CD4-positive, alpha-beta T cell treated with Interleukin-17A for 1 hour (primary cell): ENCODE measurements at regions not wholly inside any gene's neighbourhood (a gene's known extent, or its start where the extent isn't known, plus 50 kb on each side); places are given as distances from the start of the nearest gene placed in this dataset.
"Not testable (repeated sequence)": the region's sequence is repeated elsewhere in the genome, so short reads cannot be mapped to it uniquely, and the experiment has no call there.

Experiments used
- DNase-seq: peaks from one replicate; pipeline ENCODE4 v3.0.0-alpha.2; 2020

GRCh38 chr2:43068631-43069517, 157.5 kb downstream of the ZFP36L2 start:
- DNase-seq: no peak

- no peak for DNase-seq
Measured at GRCh38 chr2:43068041-43068533, 158.3 kb downstream of the ZFP36L2 start.

DNA sequence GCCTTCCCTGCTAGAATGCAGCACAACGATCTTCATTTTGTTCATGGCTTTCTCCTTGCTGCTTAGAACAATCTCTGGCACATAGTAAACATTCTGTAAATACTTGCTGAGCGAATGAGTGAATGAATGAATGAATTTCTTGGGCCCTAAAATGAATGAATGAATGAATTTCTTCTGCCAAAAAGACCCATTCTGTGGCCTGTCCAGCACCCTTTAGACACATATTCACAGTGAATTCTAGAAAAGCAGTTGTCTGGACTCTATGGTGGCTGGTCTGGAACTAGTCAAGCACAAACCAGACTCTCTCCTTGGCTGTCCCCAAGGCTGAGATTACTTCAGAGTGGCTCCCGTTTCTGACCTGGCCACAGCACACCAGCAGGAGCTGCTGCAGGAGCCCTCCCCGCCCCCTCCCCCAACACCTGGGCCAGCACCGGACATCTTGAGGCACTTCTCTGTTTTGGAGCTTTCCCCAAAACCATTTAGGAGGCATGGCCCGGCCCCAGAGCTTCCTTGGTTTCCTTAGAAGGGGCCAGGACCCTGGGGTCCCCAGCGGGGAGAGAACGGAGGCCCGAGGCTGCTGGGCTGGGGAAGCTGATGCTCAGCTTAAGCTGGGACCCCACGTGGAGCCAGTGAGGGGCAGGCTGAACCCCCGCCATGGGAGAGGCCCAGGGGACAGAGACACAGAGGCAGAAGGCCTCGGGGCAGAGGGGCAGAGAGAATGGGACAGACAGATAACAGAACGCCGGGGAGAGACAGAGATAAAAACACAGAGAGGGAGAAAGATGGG, 159.0 kb downstream of the ZFP36L2 start:
- no peak for DNase-seq

DNA sequence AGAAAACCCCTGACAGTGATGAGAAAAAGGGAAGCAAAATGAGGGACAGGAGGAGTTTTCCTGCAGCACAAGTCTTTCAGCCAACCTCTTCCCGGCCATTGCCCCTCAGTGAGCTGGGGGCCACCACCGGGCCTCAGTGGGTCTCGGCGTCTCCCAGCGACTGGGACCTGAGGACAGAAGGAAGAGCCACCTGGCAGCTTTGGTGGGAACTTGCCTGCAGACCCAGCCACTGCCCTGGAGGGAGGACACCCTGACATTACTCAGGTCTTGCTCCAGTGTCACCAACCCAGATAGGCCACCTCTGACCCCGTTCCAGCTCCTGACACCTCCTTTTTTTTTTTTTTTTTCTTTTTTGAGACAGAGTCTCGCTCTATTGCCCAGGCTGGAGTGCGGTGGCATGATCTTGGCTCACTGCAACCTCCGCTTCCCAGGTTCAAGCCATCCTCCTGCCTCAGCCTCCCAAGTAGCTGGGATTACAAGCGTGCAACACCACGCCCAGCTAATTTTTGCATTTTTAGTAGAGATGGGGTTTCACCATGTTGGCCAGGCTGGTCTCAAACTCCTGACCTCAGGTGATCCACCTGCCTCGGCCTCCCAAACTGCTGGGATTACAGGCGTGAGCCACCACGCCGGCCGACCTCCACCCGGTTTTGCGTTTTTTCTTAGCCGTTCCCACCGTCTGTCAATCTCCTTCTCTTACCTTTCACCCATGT, 159.7 kb downstream of the ZFP36L2 start:
- DNase-seq: not testable (repeated sequence)

DNA sequence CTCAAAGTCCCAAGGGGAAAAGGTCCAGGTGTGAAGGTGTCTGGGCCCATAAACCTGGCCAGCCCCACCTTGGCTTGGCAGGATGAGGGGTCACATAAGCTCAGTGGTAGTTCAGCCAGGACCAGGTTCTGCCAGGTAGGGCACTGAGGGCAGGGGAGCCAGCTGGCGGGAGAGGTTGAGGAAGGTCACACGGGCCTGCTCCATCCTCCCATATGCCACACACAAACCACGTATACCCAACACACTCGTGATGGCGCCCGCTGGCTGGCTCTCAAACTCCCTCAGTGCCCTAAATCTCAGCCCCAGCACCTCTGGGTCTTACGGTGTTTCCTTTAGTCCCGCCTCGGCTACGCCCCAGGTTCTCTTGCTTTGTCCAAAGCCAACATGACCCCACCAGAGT, 160.5 kb downstream of the ZFP36L2 start:
- no peak for DNase-seq

- no peak for DNase-seq
Measured at GRCh38 chr2:43065036-43065435, 161.4 kb downstream of the ZFP36L2 start.

GRCh38 chr2:43063096-43063495, 163.3 kb downstream of the ZFP36L2 start:
- not testable (repeated sequence) for DNase-seq

- no peak for DNase-seq
Measured at GRCh38 chr2:43062058-43062457, 164.3 kb downstream of the ZFP36L2 start.

DNA sequence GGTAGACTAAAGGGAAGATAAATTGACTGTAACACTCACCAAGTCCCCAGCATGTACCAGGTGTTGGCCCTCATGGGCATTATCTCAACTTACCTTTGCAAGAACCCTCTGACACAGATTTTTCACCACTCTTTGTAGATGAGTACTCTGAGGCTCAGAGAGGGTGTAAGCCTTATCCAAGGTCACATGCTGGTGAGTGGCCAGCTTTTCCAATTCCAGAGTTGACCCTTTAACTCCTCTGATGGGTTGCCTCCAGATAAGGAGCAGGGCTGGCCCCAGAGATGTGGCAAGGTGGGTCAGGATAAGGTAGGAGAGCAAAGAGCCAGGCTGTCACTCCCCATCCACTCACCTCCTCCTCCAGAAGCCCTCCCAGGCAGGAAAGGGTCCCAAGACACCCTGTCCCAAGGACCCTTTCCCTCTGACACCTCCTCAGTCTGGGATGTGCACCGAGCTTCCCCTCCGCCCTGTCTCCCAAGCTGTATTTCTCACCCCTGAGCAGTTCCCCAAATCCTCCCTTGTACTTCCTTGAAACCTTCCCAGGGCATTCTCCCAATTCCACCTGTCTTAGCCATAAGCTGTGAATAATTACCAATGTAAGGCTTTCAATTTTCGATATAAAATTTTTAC, 165.9 kb downstream of the ZFP36L2 start:
- DNase-seq: no peak

DNA sequence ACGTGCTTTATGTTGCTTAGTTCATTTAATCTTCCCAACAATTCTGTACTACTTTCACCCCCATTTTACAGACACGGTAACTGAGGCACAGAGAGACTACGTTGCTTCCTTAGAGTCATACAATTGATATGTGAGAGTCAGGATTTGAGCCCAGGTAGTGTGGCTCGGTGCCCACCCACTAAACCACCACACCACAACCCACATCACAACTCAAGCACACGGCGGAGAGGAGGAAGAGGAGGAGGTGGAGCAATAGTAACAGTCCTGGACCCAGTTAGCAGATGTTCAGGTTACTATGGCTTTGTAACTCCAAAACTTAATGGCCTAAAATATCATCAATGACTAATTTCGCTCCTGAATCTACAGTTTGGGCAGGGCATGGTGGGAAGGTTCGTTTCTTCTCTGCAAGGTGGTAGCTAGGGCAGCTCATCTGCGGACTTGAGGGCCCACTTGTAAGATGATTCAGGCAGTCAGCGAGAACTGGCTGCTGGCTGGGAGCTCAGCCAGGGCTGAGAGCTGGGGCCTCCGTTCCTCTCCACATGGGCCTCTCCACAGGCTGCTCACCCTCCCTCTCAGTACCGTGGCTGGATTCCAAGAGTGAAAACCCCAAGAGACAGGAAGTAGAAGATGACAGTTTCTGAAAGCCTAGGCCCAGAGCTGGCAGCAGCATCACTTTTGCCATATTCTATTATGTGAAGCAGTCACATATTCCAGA, 167.1 kb downstream of the ZFP36L2 start:
- DNase-seq: peak; percentile 59

DNA sequence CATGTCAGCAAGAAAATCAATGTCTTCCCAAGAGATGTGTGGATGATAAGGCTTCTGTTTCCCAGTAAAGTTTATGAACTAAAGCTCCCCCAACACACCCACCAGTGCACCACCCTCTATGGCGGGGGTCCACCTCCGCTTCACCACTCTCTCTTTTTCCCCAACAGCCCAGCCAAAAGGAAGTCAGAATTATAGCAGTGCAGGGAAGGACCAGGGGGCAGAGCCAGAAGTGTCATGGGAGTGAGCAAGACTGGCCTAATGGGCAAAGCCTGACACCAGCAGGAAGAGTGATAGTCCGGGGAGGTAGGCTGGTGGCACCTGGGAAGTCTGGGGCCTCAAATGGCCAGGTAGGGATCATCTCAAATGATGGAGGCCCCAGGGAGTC, 167.7 kb downstream of the ZFP36L2 start:
- no peak for DNase-seq

GRCh38 chr2:43057742-43058725, 168.4 kb downstream of the ZFP36L2 start:
- DNase-seq: no peak

DNA sequence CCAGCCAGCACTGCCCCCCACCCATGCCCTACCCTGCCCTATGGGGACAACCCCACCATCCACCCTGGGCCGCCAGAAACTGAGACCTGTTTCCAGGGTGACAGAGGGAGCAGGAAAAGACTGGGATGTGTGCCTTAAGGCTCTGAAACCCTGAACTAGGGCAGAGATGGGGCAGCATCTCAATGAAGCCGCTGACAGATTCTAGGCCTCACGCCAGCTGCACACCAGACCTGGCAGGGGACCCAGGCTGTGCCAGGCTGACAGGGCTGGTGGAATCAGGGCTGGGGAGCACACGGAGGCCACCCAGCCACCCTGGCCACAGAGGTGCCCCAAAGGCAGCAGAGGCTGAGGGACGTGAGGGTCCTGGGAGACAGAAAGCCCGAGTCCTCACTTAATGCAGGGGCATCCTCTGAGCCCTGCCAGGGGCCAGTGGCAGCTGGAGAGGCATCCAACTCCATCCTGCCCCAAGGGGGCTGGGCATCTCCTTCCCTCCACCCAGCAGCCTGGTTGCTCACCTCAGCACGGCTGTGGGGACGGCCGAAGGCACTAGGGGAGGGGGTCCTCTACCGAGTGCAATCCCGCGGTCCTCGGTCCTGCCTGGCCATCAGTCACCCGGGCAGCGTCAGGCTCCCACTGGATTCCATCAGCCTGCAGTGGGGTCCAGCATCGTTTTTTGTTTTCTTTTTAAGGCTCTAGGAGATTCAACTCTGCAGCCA, 169.2 kb downstream of the ZFP36L2 start:
- no peak for DNase-seq

DNA sequence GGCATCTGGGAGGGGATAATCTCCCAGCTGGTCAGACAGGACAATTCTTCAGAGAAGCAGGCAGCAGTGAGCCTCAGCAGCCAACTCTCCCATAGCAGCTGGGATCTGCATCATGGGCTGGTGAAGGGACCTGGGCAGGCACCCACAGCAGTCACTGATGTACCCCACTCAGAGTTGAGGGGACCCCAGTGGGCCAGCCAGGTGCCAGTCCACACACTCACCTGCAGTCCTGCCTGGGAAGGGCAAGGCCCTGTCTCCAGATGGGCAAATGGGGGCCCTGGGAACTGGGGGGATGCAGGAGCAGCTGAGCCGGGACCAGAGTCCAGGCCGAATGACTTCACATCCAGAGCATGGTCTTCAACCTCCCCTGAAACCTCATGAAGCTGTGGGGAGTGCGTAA, 170.4 kb downstream of the ZFP36L2 start:
- no peak for DNase-seq

DNA sequence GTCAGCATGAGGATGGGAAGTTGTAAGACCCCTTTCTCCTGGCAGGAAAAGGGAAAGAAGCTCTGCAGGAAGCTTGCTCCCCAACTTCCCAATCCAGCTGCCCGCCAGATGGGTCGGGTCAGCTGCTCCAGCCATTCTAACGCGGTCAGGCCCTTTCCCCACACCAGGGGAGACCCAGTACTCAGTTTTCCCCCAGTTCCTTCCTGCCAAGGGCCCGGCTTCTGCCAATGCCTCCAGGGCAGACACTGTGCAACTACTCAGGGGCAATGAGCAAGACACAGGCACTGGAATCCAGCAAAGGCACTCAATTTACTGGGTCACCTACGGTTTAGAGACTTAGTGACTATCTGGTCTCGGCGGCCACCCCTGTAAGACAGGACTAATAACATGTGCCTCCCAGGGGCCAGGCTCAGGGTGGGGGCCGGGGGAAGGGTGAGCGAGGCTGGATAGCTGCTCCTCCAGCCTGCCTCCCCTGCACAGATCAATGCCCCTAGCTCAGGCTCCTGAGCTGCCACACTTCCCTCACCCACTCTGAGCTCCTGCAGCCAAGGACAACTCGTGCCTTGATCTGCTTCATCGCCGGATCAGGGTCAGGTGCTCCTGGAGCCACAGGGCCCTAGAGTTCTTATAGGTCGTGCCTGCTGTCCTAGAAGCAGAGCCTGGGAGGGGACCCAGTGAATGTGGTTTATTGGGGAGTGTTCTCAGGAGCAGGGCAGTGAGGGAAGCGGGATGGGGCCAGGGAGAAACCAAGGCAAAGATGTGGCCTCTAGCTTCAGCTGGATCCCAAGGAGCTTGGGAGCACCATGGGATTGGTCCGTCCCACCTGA, 171.1 kb downstream of the ZFP36L2 start:
- DNase-seq: no peak

DNA sequence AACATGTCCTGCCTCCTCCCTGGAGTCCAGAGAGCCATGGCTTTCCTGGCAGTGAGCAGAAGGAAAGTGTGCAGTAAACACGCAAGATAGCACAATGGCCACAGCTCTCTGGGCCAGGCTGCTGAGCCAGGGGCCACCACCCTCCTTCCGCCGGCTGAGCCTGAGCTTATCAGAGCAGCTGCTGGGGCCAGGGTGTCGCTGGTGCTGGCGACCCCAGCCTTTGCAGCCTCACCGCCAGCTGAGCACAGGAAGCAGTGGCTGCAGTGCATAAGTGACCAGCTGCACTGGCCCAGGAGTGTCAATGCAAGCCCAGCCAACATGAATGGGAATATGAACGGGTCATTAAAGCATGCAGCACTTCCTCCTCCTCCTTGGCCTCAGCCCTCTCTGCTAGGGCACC, 172.0 kb downstream of the ZFP36L2 start:
- DNase-seq: no peak

DNA sequence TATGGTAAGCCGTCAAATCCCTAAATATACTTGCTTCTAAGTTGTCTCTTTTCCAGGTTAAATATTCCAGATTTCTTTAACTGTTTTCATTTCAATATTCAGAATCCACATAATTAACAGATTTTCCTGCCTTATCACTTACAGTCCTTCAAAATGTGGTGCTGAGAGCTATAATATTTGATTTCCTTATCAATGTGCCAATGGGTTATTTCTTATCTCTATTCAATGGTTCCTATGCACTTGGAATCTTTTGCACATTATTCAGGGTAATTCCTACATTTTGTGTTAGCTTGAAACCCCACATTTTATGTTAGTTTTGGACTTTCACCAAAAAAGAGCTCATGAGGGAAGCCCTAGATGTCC, 173.5 kb downstream of the ZFP36L2 start:
- no peak for DNase-seq

GRCh38 chr2:43052204-43052943, 174.0 kb downstream of the ZFP36L2 start:
- DNase-seq: no peak

DNA sequence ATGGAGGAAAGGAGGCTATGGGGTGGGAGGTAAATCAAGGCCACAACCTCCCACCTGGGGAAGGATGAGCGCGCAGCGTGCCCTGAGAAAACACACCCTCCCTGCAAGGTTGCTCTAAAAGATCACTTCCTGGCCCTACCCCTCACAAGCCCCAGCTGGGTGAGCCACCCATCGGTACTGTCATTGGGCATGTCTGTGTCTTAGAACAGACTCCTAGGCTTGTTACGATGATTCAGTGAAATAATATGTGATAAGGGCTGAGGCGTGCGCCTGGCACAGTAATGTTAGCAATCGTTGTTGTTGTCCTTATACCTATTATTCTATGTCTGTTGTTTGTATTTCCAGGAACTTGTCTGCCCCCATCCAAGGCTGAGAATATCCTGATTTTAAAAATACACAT, 175.1 kb downstream of the ZFP36L2 start:
- peak; percentile 14 for DNase-seq
